GM12872 (cell line): ENCODE measurements at regions not wholly inside any gene's neighbourhood (a gene's known extent, or its start where the extent isn't known, plus 50 kb on each side); places are given as distances from the start of the nearest gene placed in this dataset.

ENCODE experiments used
- TF ChIP-seq, protein P1 (sequence below): IDR thresholded peaks from 3 replicates; pipeline ENCODE4 v1.5.1; 2011; ENCODE audit warnings: low read depth, mild to moderate bottlenecking, low read length, moderate library complexity; ENCODE audit not compliant: insufficient read depth

DNA sequence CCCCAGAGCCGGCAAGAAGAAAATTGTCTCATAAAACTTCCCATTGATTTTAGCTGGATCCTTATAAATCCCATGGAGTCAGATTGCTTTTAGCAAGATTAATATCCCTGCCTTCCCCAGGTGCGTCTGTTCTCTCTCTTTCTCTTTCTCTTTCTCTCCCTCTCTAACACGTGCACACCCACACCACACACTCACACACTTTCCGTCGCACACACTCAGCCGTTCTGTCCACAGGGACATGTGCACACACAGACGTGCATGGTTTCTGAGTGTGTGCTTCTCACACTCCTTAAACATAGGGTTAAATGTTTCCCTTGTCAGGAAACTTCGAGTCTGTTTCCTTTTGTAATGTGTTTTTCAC lies 98.7 kb upstream of the NFIA start:
- TF ChIP-seq, protein P1, sequence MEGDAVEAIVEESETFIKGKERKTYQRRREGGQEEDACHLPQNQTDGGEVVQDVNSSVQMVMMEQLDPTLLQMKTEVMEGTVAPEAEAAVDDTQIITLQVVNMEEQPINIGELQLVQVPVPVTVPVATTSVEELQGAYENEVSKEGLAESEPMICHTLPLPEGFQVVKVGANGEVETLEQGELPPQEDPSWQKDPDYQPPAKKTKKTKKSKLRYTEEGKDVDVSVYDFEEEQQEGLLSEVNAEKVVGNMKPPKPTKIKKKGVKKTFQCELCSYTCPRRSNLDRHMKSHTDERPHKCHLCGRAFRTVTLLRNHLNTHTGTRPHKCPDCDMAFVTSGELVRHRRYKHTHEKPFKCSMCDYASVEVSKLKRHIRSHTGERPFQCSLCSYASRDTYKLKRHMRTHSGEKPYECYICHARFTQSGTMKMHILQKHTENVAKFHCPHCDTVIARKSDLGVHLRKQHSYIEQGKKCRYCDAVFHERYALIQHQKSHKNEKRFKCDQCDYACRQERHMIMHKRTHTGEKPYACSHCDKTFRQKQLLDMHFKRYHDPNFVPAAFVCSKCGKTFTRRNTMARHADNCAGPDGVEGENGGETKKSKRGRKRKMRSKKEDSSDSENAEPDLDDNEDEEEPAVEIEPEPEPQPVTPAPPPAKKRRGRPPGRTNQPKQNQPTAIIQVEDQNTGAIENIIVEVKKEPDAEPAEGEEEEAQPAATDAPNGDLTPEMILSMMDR: no peak

DNA sequence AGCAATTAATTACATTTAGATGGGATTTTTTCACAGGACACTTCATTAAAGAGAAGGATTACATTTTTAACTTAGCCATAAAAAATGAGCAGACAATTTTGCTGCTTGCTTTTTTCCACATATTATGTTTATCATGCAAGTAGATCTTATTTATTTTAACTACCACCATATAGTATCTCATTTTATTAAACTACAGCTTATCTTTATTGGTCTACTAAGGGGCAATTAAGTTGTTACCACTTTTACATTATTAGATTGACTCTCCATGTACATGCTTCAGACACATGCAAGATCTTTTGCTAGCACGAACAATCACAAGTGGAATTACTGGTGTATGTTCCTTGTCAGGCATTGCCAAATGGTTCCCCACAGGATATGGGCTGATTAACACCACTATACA lies 99.8 kb upstream of the NFIA start:
- TF ChIP-seq, protein P1: no peak

DNA sequence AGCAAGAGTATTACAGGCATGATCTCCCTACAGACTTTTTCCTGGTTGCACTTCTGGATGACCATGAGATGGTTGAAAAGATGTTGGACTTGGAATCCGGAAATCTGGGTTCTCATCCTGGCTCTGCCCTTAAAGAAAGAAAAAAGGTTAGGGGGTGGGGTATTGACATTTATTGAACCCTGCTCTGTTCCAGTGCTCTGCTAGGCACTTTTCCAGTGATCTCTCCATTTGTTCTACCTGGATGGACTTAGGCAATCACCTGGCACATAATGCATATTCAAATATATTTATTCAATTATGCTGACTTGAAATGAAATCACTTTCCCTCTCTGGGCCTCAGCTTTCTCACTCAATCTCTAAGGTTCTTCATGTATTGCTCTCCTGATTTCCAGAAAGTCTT lies 101.0 kb upstream of the NFIA start:
- TF ChIP-seq, protein P1: no peak

DNA sequence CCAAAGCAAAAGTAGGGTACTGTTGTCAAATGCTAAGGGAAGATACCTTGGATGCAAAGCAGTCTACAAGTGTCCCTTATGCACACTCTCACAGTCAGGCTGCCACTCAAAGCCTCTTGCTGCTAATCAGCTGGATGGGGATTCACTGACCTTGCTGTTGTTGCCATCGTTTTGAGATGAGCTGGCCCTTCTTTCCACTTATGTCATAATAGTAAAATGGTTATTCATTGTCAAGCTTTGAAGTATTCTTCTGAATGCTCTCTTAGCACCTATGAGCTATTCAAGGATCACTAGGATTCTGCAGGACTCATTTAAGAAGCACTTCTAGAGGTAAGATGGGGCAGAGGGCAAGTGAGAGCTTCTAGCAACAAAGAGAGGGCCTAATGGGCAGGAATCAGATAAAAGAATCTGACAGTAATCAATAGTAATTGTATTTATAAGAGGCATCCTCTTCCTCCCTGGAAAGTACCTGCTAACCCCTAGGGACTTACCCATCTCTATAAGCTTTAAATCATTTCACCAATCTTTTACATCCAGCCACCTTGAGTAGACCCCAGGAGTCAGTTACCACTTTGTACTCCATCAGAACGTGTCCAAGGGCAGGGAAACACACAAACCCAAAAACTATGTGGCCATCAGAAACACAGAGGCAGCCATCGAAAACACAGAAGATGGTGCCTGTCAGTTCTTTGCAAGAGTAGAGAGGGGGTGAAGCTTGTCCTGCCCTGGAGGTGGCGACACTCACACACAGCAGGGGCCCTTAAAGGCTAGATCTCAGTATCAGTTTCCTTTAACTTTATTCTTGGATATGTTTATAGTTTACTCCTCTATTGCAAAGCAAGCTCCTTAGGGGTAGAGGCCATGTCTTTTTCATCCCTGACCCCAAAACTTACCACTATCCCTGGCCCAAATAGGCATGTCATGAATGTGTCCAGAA lies 103.7 kb upstream of the NFIA start:
- TF ChIP-seq, protein P1: peak; percentile 72

DNA sequence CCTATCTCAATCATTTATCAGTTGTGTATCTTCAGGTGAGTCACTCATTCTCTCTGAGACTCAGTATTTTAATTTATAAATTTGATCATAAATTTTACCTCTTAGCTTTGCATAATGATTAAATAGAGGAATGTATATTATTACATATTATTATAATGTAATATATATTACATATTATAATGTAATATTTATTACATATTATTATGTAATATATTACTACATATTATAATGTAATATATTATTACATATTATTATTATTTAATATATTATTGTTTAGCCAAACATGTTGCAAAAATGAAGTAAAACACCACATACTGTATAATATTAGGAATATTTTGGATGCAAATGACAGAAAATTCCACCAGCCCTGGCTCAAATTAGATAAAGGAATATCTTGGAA lies 104.7 kb upstream of the NFIA start:
- TF ChIP-seq, protein P1: no peak

DNA sequence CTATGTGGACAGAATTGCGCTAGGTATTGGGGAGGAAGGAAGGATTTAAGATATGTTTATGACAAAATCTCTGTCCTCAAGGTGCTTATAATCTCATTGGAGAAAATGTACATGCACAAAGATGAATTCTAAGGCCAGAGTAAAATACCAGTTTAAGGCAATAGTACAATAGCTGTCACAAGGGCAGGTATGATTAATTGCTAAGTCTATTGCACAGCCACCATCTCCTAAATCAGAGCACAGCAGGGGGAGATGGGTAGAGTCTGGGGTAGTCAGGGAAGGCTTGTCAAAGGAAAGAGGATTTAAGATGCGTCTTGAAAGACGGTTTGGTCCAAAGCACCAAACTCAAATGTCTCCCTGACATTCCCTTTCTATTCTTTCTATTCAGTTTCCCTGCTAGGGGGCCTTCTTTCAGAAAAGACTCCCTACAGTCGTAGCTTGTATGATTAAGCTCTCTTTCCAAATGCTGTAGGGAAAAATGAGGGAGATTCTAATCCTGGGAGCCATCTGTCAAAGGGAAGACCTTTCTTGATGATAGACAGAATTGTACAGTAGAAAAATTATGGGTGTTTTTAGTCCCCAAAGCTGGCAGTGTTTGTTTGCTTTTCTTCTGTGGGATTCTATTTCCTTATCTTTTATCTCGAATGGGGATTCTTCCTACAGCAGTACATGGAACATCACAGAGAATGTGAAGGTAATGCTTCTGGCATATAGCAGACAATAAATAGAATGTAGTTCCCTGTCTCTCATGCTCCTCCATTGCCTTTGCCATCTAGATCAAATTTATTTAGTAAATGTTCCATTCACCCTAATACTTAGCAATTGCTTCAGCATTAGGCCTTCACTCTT lies 107.6 kb upstream of the NFIA start:
- TF ChIP-seq, protein P1: no peak

DNA sequence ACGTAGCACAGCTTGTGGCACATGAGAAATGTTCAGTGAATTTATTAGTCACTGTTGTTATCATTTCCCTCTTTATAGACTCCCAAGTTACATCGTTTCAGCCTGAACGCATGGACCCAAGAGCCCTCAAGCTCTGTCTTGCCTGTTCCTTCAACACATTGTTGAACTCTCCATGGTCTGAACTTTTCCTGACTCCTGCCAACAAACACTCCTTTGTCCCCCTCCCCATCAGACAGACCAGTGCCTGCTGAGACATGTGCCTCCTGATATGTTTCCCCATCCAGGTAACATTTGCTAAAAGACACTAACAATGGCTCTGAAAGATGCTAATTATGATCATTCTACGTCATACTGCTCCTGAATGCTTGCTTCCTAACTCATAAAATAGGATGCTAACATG lies 108.7 kb upstream of the NFIA start:
- TF ChIP-seq, protein P1: no peak
